AG20443 (cell line): ENCODE measurements at regions not wholly inside any gene's neighbourhood (a gene's known extent, or its start where the extent isn't known, plus 50 kb on each side); places are given as distances from the start of the nearest gene placed in this dataset.
A peak's percentile ranks its signal among the peaks of the same experiment; 100 is the strongest.
"Not testable (repeated sequence)": the region's sequence is repeated elsewhere in the genome, so short reads cannot be mapped to it uniquely, and the experiment has no call there.

Experiments used
- DNase-seq: peaks from one replicate; pipeline ENCODE4 v3.0.0; 2012; ENCODE audit warnings: low spot score, mixed read lengths

GRCh38 chr20:17873410-17874270, 95.0 kb downstream of the SNX5 start:
- peak; percentile 94 for DNase-seq

- no peak for DNase-seq
These were observed 95.6 kb downstream of the SNX5 start for GRCh38 chr20:17872959-17873358.

- DNase-seq: no peak
These were observed 96.2 kb downstream of the SNX5 start for GRCh38 chr20:17872434-17872833.

- no peak for DNase-seq
These were observed 96.7 kb downstream of the SNX5 start for GRCh38 chr20:17871886-17872285.

GRCh38 chr20:17871181-17871580, 97.4 kb downstream of the SNX5 start:
- no peak for DNase-seq

GRCh38 chr20:17870086-17870740, 98.4 kb downstream of the SNX5 start:
- DNase-seq: peak; percentile 61

GRCh38 chr20:17869295-17869994, 99.1 kb downstream of the SNX5 start:
- DNase-seq: no peak

- no peak for DNase-seq
These were observed 99.8 kb downstream of the SNX5 start for GRCh38 chr20:17868700-17869231.

GRCh38 chr20:17868151-17868550, 100.4 kb downstream of the SNX5 start:
- DNase-seq: no peak

GRCh38 chr20:17867131-17867925, 101.3 kb downstream of the SNX5 start:
- DNase-seq: no peak

GRCh38 chr20:17866234-17867001, 102.2 kb downstream of the SNX5 start:
- DNase-seq: no peak

GRCh38 chr20:17863577-17864292, 104.9 kb downstream of the SNX5 start:
- no peak for DNase-seq

- no peak for DNase-seq
These were observed 105.4 kb downstream of the SNX5 start for GRCh38 chr20:17863209-17863576.

GRCh38 chr20:17862171-17862570, 106.4 kb downstream of the SNX5 start:
- DNase-seq: no peak

GRCh38 chr20:17861620-17862019, 107.0 kb downstream of the SNX5 start:
- DNase-seq: not testable (repeated sequence)

GRCh38 chr20:17860301-17861197, 108.0 kb downstream of the SNX5 start:
- DNase-seq: no peak

- DNase-seq: no peak
These were observed 108.9 kb downstream of the SNX5 start for GRCh38 chr20:17859616-17860232.

- DNase-seq: no peak
These were observed 109.5 kb downstream of the SNX5 start for GRCh38 chr20:17859002-17859615.
